ENCODE measurements at regions not wholly inside any gene's neighbourhood (a gene's known extent, or its start where the extent isn't known, plus 50 kb on each side); places are given as distances from the start of the nearest gene placed in this dataset.
A peak's percentile ranks its signal among the peaks of the same experiment; 100 is the strongest.
"Not testable (repeated sequence)": the region's sequence is repeated elsewhere in the genome, so short reads cannot be mapped to it uniquely, and the experiment has no call there.

DNA sequence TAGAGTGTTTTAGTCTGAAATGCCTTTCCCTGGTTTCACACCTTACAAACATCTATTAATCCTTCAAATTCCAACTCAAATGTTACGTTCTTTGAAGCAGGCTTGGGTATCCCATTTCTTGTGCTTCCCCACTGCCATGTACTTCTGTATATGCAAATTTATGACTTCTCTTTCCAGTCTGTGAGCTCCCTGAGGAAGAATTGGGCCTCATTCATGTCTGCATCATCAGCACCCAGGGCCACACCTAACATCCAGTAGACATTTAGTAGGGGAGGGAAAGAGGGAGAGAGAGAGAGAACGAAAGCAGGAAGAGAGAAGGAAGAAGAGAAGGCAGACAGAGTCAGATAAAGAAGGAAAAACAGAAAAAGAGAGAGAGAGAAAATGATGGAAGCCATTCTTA, 53.3 kb upstream of the KY start:
- no peak for DNase-seq

DNA sequence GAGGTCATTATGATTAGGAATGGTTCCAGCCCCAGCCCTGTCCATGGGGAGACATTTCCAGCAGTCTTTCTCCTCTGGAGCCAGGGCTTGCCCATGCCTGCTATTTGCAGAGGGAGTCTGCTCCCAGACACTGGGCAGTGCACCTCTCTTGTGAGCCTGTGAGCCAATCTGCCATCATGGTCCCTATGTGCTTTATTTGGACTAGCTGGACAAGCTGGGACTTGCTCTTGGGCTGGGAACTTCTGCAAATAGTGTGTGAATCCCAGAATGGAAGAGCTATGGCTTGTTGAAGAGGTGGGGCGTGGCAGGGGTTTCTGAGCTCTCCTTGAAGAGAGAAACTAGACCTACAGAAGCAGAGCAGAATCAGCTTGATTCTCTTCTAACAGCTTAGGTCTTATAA, 53.7 kb upstream of the KY start:
- DNase-seq = no peak

DNA sequence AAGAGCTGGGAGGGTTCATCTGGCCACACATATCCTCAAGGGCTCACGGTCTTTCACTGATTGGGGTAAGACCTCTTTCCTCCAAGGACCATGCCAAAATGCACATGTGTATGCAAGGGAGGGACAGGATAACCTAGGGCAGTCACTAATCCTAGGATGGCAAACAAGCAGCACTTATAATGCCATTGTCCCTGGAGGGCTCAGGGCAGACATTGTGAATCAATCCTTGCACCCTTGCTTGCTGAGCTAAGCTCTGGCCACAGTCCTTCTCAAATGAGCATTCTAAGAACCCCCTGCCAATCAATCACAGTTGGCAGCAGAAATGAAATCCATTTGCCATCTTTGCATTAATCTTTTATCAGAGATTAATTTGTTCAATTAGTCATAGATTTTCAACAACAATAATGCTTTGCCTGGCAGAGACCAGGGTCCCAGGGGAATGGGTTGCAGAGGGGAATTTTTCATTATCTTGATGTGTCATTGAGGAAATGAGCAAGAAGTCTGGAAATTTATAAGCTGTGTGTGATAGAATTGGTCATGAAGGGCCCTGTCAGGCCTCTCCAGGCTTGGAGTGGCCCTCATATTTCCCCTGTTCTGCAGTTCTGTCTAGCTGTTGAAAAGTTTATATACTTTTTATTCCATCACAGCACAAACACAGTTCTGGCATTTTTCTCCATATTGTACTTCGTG, 57.2 kb upstream of the KY start:
- DNase-seq = no peak

DNA sequence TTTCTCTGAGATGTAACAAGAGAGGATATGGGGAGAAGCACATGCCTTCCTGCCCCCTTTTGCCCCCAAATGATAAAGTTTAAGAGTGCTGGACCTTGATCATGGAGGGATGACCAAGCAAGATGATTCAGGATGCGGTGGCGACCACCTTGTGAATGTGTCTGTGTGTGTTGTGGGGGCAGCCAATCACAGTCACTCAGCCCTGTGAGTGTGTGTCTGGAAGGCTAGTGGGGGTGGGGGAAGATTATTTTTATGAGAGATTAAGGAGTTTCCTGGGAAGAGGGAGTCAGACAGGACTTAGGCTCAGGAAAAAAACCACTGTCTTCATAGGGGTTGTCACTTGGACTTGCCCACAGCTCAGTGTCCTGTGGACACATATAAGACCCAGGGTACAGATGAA, 57.8 kb upstream of the KY start:
- no peak for DNase-seq

DNA sequence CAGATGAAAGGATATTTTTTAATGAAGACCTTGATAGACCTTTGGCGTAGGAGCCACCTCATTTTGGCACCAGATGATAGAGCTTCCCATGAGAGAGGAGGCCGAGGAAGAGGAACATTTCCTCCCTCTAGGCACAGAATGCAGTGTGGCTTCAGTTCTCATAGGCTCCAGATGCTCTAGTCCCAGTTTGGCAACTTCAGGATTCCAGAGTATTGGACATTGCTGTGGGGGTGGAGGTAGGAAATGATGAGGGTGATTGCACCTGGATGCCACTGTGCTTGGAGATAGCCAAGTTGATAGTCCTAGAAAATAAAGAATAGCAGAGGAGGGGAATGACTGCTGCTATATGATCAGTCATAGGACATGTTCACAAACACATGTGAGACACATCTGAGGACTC, 58.3 kb upstream of the KY start:
- DNase-seq = no peak

DNA sequence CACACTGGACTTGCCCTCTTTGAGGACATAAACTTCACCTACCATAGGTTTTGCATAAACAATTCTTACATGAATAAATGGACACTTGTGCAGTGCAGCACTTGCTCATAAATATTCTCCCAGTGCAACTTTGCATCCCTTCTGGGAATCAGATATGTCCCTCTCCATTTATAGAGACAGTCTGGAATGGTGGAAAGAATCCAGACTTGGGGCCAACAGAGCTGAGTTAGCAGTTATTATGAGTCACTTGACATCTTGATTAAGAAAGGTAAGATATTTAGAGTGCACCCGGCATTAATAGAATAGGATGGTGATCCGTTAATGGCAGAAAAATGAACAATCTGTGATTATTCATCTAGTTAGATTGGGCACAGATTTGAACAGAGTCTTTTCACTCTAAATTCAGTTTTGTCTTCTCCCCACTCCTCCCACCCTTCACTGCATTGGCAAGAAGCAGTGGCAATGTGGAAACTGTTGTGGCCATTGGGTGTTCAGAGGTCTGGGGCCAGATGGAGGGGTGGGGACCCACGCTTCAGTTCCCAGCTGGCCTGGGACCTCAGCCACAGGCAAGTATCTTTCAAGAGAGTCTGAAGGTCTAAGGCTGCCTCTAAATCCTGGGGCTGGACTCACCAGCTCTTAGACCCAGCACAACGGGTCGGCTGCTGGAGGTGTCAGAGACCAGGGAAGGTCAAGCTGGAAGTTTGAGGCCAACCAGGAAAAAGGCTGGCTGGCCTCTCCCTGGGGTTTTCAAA, 58.9 kb upstream of the KY start:
- peak; percentile 57 to 84 for DNase-seq

DNA sequence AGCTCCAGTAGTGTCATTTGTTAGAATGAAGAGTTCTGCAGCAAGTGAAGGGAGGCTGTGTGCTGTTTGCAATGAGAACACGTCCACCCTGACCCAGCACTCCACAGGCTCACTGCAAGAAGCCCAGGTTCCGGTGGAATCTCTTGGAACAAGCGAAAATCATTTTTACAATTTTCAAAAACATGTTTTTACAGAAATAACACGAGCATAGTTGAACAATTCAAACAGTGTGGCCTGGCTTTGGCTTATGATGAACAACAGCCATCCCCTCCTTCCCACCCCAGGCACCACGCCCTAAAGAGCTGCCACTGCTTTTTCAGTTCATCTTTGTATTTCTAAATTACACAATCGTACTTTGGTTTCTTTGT, 59.5 kb upstream of the KY start:
- no peak for DNase-seq

DNA sequence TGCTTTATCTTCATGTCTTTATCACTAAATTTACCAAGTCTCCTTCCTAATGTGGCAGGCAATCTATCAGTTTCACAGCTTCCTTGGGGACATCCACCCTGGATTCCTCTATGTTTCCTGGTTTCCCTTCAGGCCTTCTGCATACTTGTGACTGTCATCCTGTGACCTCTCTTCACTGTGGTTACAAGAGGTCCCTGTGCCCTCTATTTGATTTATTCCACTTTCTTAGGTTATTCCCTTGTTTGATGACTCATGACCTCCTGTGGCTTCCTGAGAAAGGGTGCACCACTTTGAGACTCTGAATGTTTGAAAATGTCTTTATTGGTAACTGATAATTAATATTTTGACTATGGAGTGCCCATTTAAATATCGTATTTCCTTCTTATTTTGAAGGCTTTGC, 60.5 kb upstream of the KY start:
- DNase-seq = no peak

DNA sequence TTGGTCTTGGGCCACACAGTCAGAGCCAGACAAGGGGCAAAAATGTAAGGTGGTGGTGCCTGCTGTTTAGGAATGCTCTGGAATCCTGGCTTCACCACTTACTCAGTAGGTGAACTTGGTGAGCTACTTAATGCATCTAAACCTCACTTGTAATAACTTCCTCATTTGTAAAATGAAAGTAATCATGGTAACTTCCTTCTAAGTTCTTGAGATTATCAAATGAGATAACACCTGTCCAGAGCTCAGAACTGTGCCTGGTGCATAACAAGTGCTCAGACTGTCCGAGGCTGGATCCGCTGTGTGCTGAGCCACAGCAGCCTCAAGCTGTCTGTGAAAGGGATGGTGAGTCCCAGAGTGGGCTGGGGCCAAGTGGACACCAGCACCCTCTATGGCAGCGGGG, 62.8 kb upstream of the KY start:
- DNase-seq = no peak

DNA sequence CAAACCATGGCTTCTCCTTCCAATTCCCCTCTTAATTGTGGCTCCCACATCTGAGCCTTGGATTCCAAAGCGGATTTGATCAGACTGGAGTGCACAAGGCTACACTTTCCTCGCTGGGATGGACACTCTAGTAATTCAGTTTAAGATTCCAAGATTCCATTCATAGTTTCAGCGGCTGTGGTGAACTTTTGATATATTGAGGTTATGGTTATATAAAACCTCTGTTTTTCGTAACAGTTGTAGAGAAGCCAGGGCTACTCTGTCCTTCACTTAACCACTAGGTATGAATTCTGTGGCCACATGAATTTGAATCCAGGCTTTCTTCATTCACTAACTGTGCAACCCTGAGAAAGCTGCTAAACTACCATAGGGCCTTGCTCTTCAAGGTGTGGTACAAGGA, 67.9 kb upstream of the KY start:
- DNase-seq = no peak

DNA sequence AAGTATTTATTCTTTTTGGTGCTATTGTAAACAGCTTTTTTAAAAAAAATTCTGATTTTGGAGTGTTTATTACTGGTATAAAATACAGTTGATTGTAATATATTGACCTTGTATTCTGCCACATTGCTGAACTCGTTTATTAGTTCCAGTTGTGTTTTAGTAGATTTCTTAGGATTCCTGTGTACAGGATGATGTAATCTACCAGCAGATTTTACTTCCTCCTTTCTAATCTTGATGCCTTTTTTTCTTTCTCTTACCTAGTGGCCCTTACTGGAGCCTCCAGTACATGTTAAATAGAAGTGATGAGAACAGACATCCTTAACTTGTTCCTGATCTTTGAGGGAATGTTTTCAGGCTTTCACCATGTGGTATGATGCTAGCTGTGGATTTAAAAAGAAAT, 70.4 kb upstream of the KY start:
- DNase-seq = no peak

DNA sequence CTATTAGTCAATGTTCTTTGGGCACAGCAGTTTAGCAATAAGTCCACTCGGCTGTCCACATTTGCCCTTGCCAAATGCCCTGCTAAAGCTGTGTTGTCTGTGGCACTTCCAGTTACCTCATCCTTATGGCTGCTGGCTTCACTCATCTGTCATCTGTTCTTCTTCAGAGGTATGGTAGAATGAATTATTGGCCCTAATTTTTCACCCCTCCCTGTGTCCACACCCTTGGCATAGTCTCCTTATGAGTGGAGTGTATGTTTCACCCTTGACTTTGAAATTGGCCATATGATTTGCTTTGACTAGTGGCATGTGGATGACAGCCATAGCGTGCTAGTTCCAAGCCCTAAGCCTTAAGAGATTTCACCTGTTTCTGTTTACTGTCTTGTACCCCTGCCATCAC, 72.1 kb upstream of the EPHB1 start:
- no peak for DNase-seq

DNA sequence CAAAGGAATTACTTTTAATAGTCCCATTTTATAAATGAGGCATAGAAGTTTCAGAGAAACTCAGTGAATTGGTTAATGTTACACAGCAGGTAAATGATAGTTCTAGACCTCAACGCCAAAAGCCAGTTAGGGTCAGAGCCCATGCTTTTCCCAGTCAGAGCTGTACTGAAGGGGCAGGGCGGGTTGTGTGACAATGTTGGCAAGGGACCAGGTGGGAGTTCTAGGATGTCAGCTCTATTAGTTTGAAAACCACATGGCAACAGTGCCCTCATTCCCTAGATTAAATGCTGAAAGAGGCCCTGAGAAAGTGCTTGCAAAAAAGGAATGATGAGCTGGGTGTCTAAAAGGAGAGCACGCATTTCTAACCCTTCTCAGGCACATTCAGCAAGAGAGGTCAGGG, 65.4 kb upstream of the EPHB1 start:
- DNase-seq = no peak

DNA sequence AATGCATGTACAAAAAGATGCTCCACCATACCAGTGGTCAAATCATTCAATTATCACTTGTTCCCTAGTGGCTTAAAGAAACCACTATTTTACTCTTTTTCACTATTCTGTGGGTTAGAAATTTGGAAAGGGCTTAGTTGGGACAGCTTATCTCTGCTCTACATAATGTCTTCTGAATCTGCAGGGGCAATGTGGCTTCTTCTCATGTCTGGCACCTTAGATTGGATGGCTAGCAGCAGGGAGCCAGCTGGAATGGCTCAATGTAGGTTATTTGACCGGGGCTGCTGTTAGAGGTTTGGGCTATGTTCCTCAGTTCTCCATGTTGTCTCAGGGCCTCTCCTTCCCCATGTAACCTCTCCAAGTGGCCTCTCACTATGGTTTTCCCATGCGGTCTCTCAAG, 57.5 kb upstream of the EPHB1 start:
- DNase-seq = no peak

DNA sequence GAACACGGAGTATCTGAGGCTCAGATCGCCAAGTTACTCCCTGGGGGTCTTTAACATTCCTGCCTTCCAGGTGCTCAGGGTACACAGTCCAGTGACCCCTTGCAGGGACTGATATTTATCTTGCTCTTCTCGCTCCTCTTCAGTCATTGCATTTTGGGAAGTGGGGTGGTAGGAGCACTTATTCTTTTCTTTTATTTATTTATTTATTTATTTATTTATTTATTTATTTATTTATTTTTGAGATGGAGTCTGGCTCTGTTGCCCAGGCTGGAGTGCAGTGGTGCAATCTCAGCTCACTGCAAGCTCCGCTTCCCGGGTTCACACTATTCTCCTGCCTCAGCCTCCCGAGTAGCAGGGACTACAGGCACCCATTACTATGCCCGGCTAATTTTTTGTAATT, 55.0 kb upstream of the EPHB1 start:
- DNase-seq = not testable (repeated sequence)

DNA sequence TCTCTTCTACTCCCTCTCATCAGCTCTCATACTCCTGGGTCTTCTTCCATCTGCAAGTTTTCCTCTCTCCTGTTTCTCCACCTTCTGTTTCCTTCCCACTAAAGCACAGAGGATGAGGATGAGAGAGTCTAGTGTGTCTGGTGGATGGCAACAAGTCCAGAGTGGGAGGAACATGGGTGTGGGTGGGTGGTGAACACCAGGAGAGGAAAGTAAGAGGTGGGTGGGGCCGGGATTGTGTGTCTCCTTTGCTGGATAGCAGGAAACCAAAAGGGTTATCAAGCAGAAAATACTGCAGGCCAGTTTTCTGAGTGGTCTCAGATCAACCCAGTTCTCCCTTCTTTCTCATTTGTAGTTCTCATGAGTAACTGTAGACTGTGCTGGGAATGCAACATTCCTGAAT, 52.9 kb upstream of the EPHB1 start:
- DNase-seq = no peak

DNA sequence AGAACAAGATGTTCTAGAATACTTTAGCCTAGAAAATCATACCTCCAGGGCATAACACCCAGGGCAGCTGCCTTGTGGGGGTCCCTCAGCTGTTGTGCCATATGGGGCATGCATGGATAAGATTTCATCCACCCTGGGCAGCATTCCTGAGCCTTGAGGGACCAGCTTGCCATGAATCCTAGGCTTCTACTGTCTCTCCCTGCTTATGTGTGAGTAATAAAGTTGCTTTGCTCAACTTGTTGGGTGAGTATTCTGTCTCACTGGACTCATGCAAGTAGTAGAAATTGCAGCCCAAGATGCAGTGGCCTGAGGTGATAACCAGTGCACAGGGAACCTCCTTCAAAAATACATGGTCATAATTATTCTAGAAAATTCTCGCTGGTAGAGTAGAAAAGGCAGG, 52.1 kb upstream of the EPHB1 start:
- DNase-seq = peak; percentile 39 to 66
